HCT116 (cell line): ENCODE measurements at regions not wholly inside any gene's neighbourhood (a gene's known extent, or its start where the extent isn't known, plus 50 kb on each side); places are given as distances from the start of the nearest gene placed in this dataset.

ENCODE experiments used
- ATAC-seq: fragments of 200-7000 bp; cut with Tn5 transposase; 2 replicates; pipeline ENCODE4 v1.9.1; 2020; ENCODE audit warnings: mild to moderate bottlenecking, moderate library complexity
- BruUV-seq: library from RNA; stranded (reverse); fragments of 400-500 nt; replicated peaks from 2 replicates; lab custom pipeline; 2021; lab: Mats Ljungman, UMichigan
- CTCF ChIA-PET: fragments of 300-600 bp; sonication (Branson Sonifier 250); formaldehyde crosslinking; loops from one replicate; lab custom pipeline; 2021; ENCODE audit warnings: antibody characterized with exemption; lab: Charles Lee
- POLR2A ChIA-PET: fragments of 300-600, 350-600 bp; sonication (Branson Sonifier 250); formaldehyde crosslinking; loops from one replicate; lab custom pipeline; 2021; ENCODE audit warnings: antibody characterized with exemption; lab: Charles Lee
- RAD21 ChIA-PET, 2 experiments: fragments of 300-600 bp; sonication (Branson Sonifier 250); formaldehyde crosslinking; loops; one replicate each; lab custom pipeline; 2023; ENCODE audit warnings: low total read pairs in 2 of 2; ENCODE audit not compliant: uncharacterized antibody in 2 of 2, unreplicated experiment in 2 of 2, low non-redundant PET in 1 of 2; lab: Charles Lee
- DNase-seq: peaks from one replicate; pipeline ENCODE4 v3.0.0-alpha.2; 2010; ENCODE audit warnings: low read depth, low spot score
- H2AFZ ChIP-seq: fragments of 200-600 bp; shearing (Covaris generic), sonication (generic); 2 replicates; pipeline ENCODE4 v1.6.1; 2017; ENCODE audit warnings: low read depth, mixed run types, mixed read lengths, antibody characterized with exemption, low read length; ENCODE audit not compliant: poor library complexity, severe bottlenecking
- H3K27ac ChIP-seq: 2 replicates; pipeline ENCODE4 v1.5.1; 2012; ENCODE audit warnings: low read depth, low read length
- H3K27me3 ChIP-seq: fragments of 200-600 bp; sonication (generic); 2 replicates; pipeline ENCODE4 v1.6.1; 2016; ENCODE audit warnings: mixed run types, low read length, mixed read lengths; ENCODE audit not compliant: insufficient read depth
- H3K36me3 ChIP-seq, 2 experiments: fragments of 200-500 bp in 1 of 2; fragments of 200-600 bp in 1 of 2; sonication (Bioruptor generic) in 1 of 2; sonication (generic) in 1 of 2; 2 replicates each; pipeline versions ENCODE4 v1.5.1 to v1.6.1; 2014 to 2016; ENCODE audit warnings: low read length in 2 of 2, inconsistent platforms in 1 of 2, mixed read lengths in 1 of 2, mixed run types in 1 of 2; ENCODE audit not compliant: insufficient read depth in 2 of 2, control insufficient read depth in 1 of 2
- H3K4me1 ChIP-seq, 2 experiments: fragments of 200-600 bp in 1 of 2; sonication (generic) in 1 of 2; 2 replicates each; pipeline versions ENCODE4 v1.5.1 to v1.6.1; 2012 to 2017; ENCODE audit warnings: low read length in 2 of 2, inconsistent platforms in 1 of 2, mild to moderate bottlenecking in 1 of 2, mixed read lengths in 1 of 2, mixed run types in 1 of 2, moderate library complexity in 1 of 2; ENCODE audit not compliant: insufficient read depth in 2 of 2, control insufficient read depth in 1 of 2
- H3K4me2 ChIP-seq: fragments of 200-600 bp; sonication (generic); 2 replicates; pipeline ENCODE4 v1.6.1; 2017; ENCODE audit warnings: mixed run types, low read length, mixed read lengths
- H3K4me3 ChIP-seq, 2 experiments: fragments of 200-600 bp in 1 of 2; sonication (generic) in 1 of 2; replicated peaks in 1 of 2; 2 replicates each; pipeline ENCODE4 v1.5.1; 2011 to 2016; ENCODE audit warnings: low read length in 2 of 2, control low read depth in 1 of 2, low read depth in 1 of 2, mild to moderate bottlenecking in 1 of 2, mixed read lengths in 1 of 2, mixed run types in 1 of 2
- H3K79me2 ChIP-seq: fragments of 200-600 bp; sonication (generic); 2 replicates; pipeline ENCODE4 v1.6.1; 2017; ENCODE audit warnings: mild to moderate bottlenecking, mixed run types, low read length, moderate library complexity, mixed read lengths; ENCODE audit not compliant: insufficient read depth
- H3K9ac ChIP-seq: fragments of 200-600 bp; sonication (generic); 2 replicates; pipeline ENCODE4 v1.6.1; 2016; ENCODE audit warnings: low read length, mixed read lengths
- H3K9me2 ChIP-seq: fragments of 200-600 bp; sonication (generic), shearing (Covaris generic); 2 replicates; pipeline ENCODE4 v1.6.1; 2017; ENCODE audit warnings: mixed run types, mild to moderate bottlenecking, moderate library complexity; ENCODE audit not compliant: insufficient read depth
- H3K9me3 ChIP-seq, 2 experiments: fragments of 200-500 bp in 1 of 2; fragments of 200-600 bp in 1 of 2; sonication (Bioruptor generic) in 1 of 2; sonication (generic) in 1 of 2; 2 replicates each; pipeline ENCODE4 v1.6.1; 2014 to 2017; ENCODE audit warnings: low read length in 2 of 2, mixed read lengths in 2 of 2, inconsistent platforms in 1 of 2, low read depth in 1 of 2, mild to moderate bottlenecking in 1 of 2, mixed run types in 1 of 2, moderate library complexity in 1 of 2; ENCODE audit not compliant: control insufficient read depth in 1 of 2, insufficient read depth in 1 of 2
- H4K20me1 ChIP-seq: fragments of 200-600 bp; sonication (generic), shearing (Covaris generic); 2 replicates; pipeline ENCODE4 v1.6.1; 2017; ENCODE audit warnings: mixed run types, mild to moderate bottlenecking, moderate library complexity; ENCODE audit not compliant: insufficient read depth
- ATF3 ChIP-seq: IDR thresholded peaks from 2 replicates; pipeline ENCODE4 v1.6.1; 2012
- CEBPB ChIP-seq: IDR thresholded peaks from 2 replicates; pipeline ENCODE4 v1.6.1; 2012; ENCODE audit warnings: low read depth
- CTCF ChIP-seq, 3 experiments: fragments of 200-600 bp in 1 of 3; sonication (generic) in 1 of 3; IDR thresholded peaks in 2 of 3; conservative IDR thresholded peaks in 1 of 3; 2 replicates each; pipeline ENCODE4 v1.5.1; 2012 to 2017; ENCODE audit warnings: low read depth in 2 of 3, low read length in 2 of 3, antibody characterized with exemption in 1 of 3, borderline replicate concordance in 1 of 3, control low read depth in 1 of 3, mild to moderate bottlenecking in 1 of 3, mixed read lengths in 1 of 3, mixed run types in 1 of 3, moderate library complexity in 1 of 3; ENCODE audit not compliant: insufficient read depth in 1 of 3
- EGR1 ChIP-seq: IDR thresholded peaks from 2 replicates; pipeline ENCODE4 v1.6.1; 2012; ENCODE audit warnings: low read depth
- EZH2 ChIP-seq: fragments of 200-600 bp; sonication (generic); IDR thresholded peaks from 2 replicates; pipeline ENCODE4 v1.6.1; 2017; ENCODE audit warnings: antibody characterized with exemption, mixed run types
- FOSL1 ChIP-seq: IDR thresholded peaks from 2 replicates; pipeline ENCODE4 v1.6.1; 2012; ENCODE audit warnings: low read depth
- JUND ChIP-seq: IDR thresholded peaks from 2 replicates; pipeline ENCODE4 v1.6.1; 2012
- POLR2A ChIP-seq: IDR thresholded peaks from 2 replicates; pipeline ENCODE4 v1.7.0; 2011; ENCODE audit warnings: borderline replicate concordance; ENCODE audit not compliant: insufficient read depth, insufficient read length; ENCODE audit errors: extremely low read depth
- POLR2AphosphoS5 ChIP-seq: IDR thresholded peaks from 2 replicates; pipeline ENCODE4 v1.6.1; 2011; ENCODE audit warnings: mild to moderate bottlenecking, low read depth, low read length, moderate library complexity
- SP1 ChIP-seq: IDR thresholded peaks from 2 replicates; pipeline ENCODE4 v1.6.1; 2012; ENCODE audit warnings: low read depth
- TCF7L2 ChIP-seq: IDR thresholded peaks from 2 replicates; pipeline ENCODE4 v1.7.0; 2011; ENCODE audit warnings: borderline replicate concordance, inconsistent platforms; ENCODE audit not compliant: insufficient read depth, insufficient read length; ENCODE audit errors: extremely low read depth
- YY1 ChIP-seq: IDR thresholded peaks from 2 replicates; pipeline ENCODE4 v1.6.1; 2011; ENCODE audit warnings: low read length, low read depth, moderate library complexity, mild to moderate bottlenecking; ENCODE audit not compliant: insufficient replicate concordance; ENCODE audit errors: extremely low read depth
- ZBTB33 ChIP-seq: IDR thresholded peaks from 2 replicates; pipeline ENCODE4 v1.6.1; 2011; ENCODE audit warnings: mild to moderate bottlenecking, low read length, moderate library complexity; ENCODE audit not compliant: insufficient replicate concordance; ENCODE audit errors: extremely low read depth
- ZFX ChIP-seq: fragments of 450-650 bp; IDR thresholded peaks from 2 replicates; pipeline ENCODE4 v1.6.1; 2017
- intact Hi-C: fragments of 100-400 bp; cut with micrococcal nuclease; formaldehyde crosslinking; loops from 2 replicates; pipeline ENCODE4 v1.10.0; 2022

- H3K27ac ChIP-seq = no peak overlapping the region
- CTCF ChIA-PET = no interaction called here
- no peaks in the 10 kb centered on the region for H3K9me2 ChIP-seq
- H3K79me2 ChIP-seq = no peaks in the 10 kb centered on the region
- ATAC-seq (no peak), DNase-seq (no peak)
- H3K4me1 ChIP-seq = no peaks in the 10 kb centered on the region
- TF ChIP-seq EZH2 = no peak
- no peak for TF ChIP-seq SP1
- no peak for TF ChIP-seq CEBPB
- no peak for TF ChIP-seq POLR2AphosphoS5
- RAD21 ChIA-PET = no interaction called here
- intact Hi-C loops = no loop called here
- H3K9ac ChIP-seq = no peak overlapping the region
- H3K27me3 ChIP-seq = no peaks in the 10 kb centered on the region
- no peaks in the 10 kb centered on the region for H3K9me3 ChIP-seq
- H3K4me2 ChIP-seq = no peak overlapping the region
- no peaks in the 10 kb centered on the region for H3K36me3 ChIP-seq
- H4K20me1 ChIP-seq = no peaks in the 10 kb centered on the region
- POLR2A ChIA-PET = no interaction called here
- no TSS peak for BruUV-seq
- H3K4me3 ChIP-seq = no peak overlapping the region
- H2AFZ ChIP-seq = no peak overlapping the region
Observed at GRCh38 chr17:56009795-56010651, 143.3 kb upstream of the ANKFN1 start.

GRCh38 chr17:56011406-56012131 lies 141.7 kb upstream of the ANKFN1 start:
- BruUV-seq = no TSS peak
- TF ChIP-seq POLR2A (no peak), CTCF (IDR thresholded peaks at IDR 0.05 in 2 of 3, conservative IDR thresholded peaks at IDR 0.05 in 1 of 3; ENCODE audit: borderline replicate concordance in 1 of 3, insufficient read depth in 1 of 3, low read depth in 2 of 3, low read length in 2 of 3) (no peak), CEBPB (no peak), POLR2AphosphoS5 (no peak), TCF7L2 (no peak), FOSL1 (no peak), EZH2 (no peak), ZBTB33 (no peak), EGR1 (no peak), YY1 (no peak), JUND (no peak), ZFX (no peak), ATF3 (no peak)
- Histone ChIP-seq H3K27me3 (no peaks in the 10 kb centered on the region; the same call in 1 of the 2 replicates), H3K9me2 (no peaks in the 10 kb centered on the region), H4K20me1 (no peaks in the 10 kb centered on the region), H3K4me1 (no peaks in the 10 kb centered on the region), H2AFZ (no peak overlapping the region), H3K9me3 (no peaks in the 10 kb centered on the region), H3K79me2 (no peaks in the 10 kb centered on the region), H3K9ac (no peak overlapping the region), H3K4me2 (no peak overlapping the region), H3K36me3 (no peaks in the 10 kb centered on the region), H3K27ac (no peak overlapping the region), H3K4me3 (no peak overlapping the region)
- CTCF ChIA-PET = no interaction called here
- ATAC-seq = no peak
- RAD21 ChIA-PET = no interaction called here
- intact Hi-C loops = no loop called here
- no peak for DNase-seq
- POLR2A ChIA-PET = no interaction called here
